ENCODE measurements at regions not wholly inside any gene's neighbourhood (a gene's known extent, or its start where the extent isn't known, plus 50 kb on each side); places are given as distances from the start of the nearest gene placed in this dataset.

GRCh38 chr17:70654706-70655105 lies 485.4 kb downstream of the KCNJ2 start:
- peak; percentile 79 for DNase-seq (ENCODE audit: low spot score)

- DNase-seq (ENCODE audit: low spot score), result peak; percentile 49
Observed at GRCh38 chr17:70655176-70655958, 486.0 kb downstream of the KCNJ2 start.

- no peak for DNase-seq (ENCODE audit: low spot score)
Observed at GRCh38 chr17:70658317-70658716, 489.0 kb downstream of the KCNJ2 start.

- DNase-seq (ENCODE audit: low spot score), result no peak
Observed at GRCh38 chr17:70658840-70659239, 489.5 kb downstream of the KCNJ2 start.

- DNase-seq (ENCODE audit: low spot score), result no peak
Observed at GRCh38 chr17:70661342-70662222, 492.2 kb downstream of the KCNJ2 start.

- DNase-seq (ENCODE audit: low spot score), result no peak
Observed at GRCh38 chr17:70668276-70668937, 499.1 kb downstream of the KCNJ2 start.

GRCh38 chr17:70668938-70669778 lies 499.8 kb downstream of the KCNJ2 start:
- no peak for DNase-seq (ENCODE audit: low spot score)

GRCh38 chr17:70674061-70674460 lies 504.7 kb downstream of the KCNJ2 start:
- DNase-seq (ENCODE audit: low spot score), result no peak

- no peak for DNase-seq (ENCODE audit: low spot score)
Observed at GRCh38 chr17:70675070-70675590, 505.8 kb downstream of the KCNJ2 start.

GRCh38 chr17:70677783-70678647 lies 508.7 kb downstream of the KCNJ2 start:
- DNase-seq (ENCODE audit: low spot score), result no peak

GRCh38 chr17:70678889-70679288 lies 509.6 kb downstream of the KCNJ2 start:
- DNase-seq (ENCODE audit: low spot score), result no peak

GRCh38 chr17:70683936-70684335 lies 514.6 kb downstream of the KCNJ2 start:
- no peak for DNase-seq (ENCODE audit: low spot score)

GRCh38 chr17:70687421-70687820 lies 518.1 kb downstream of the KCNJ2 start:
- DNase-seq (ENCODE audit: low spot score), result no peak

GRCh38 chr17:70691150-70691549 lies 521.8 kb downstream of the KCNJ2 start:
- DNase-seq (ENCODE audit: low spot score), result no peak

GRCh38 chr17:70699408-70699807 lies 530.1 kb downstream of the KCNJ2 start:
- DNase-seq (ENCODE audit: low spot score), result peak; percentile 63

GRCh38 chr17:70702683-70703255 lies 533.4 kb downstream of the KCNJ2 start:
- no peak for DNase-seq (ENCODE audit: low spot score)

GRCh38 chr17:70709596-70709995 lies 540.3 kb downstream of the KCNJ2 start:
- DNase-seq (ENCODE audit: low spot score), result no peak

- DNase-seq (ENCODE audit: low spot score), result no peak
Observed at GRCh38 chr17:70713694-70714093, 544.4 kb downstream of the KCNJ2 start.

GRCh38 chr17:70716551-70716950 lies 547.2 kb downstream of the KCNJ2 start:
- DNase-seq (ENCODE audit: low spot score), result peak; percentile 4

GRCh38 chr17:70717042-70717441 lies 547.7 kb downstream of the KCNJ2 start:
- DNase-seq (ENCODE audit: low spot score), result no peak
